GM19351 (cell line): ENCODE measurements at regions not wholly inside any gene's neighbourhood (a gene's known extent, or its start where the extent isn't known, plus 50 kb on each side); places are given as distances from the start of the nearest gene placed in this dataset.
"Not testable (repeated sequence)": the region's sequence is repeated elsewhere in the genome, so short reads cannot be mapped to it uniquely, and the experiment has no call there.

Experiments
- ATAC-seq: cut with Tn5 transposase; IDR thresholded peaks from one replicate; pipeline ENCODE4 v1.9.1; 2021; ENCODE audit warnings: mild to moderate bottlenecking, moderate library complexity; ENCODE audit not compliant: unreplicated experiment

- no peak for ATAC-seq
These were observed 109.1 kb upstream of the ANK2 start for GRCh38 chr4:112940336-112940735.

GRCh38 chr4:112942077-112942476, 107.4 kb upstream of the ANK2 start:
- ATAC-seq: no peak

- ATAC-seq: no peak
These were observed 106.5 kb upstream of the ANK2 start for GRCh38 chr4:112942997-112943396.

GRCh38 chr4:112944006-112944405, 105.4 kb upstream of the ANK2 start:
- ATAC-seq: no peak

GRCh38 chr4:112946127-112946526, 103.3 kb upstream of the ANK2 start:
- no peak for ATAC-seq

GRCh38 chr4:112947616-112948015, 101.8 kb upstream of the ANK2 start:
- no peak for ATAC-seq

GRCh38 chr4:112951362-112952312, 97.8 kb upstream of the ANK2 start:
- no peak for ATAC-seq

- no peak for ATAC-seq
These were observed 97.1 kb upstream of the ANK2 start for GRCh38 chr4:112952313-112952700.

GRCh38 chr4:112953262-112953661, 96.2 kb upstream of the ANK2 start:
- ATAC-seq: no peak

GRCh38 chr4:112954286-112954685, 95.2 kb upstream of the ANK2 start:
- ATAC-seq: no peak

- no peak for ATAC-seq
These were observed 93.0 kb upstream of the ANK2 start for GRCh38 chr4:112956484-112956896.

GRCh38 chr4:112957764-112958163, 91.7 kb upstream of the ANK2 start:
- not testable (repeated sequence) for ATAC-seq

- no peak for ATAC-seq
These were observed 82.6 kb upstream of the ANK2 start for GRCh38 chr4:112966701-112967488.

- no peak for ATAC-seq
These were observed 80.8 kb upstream of the ANK2 start for GRCh38 chr4:112968451-112969159.

- no peak for ATAC-seq
These were observed 78.5 kb upstream of the ANK2 start for GRCh38 chr4:112970903-112971302.

- no peak for ATAC-seq
These were observed 75.7 kb upstream of the ANK2 start for GRCh38 chr4:112973750-112974251.

- no peak for ATAC-seq
These were observed 73.7 kb upstream of the ANK2 start for GRCh38 chr4:112975567-112976355.

- no peak for ATAC-seq
These were observed 70.6 kb upstream of the ANK2 start for GRCh38 chr4:112978691-112979472.

GRCh38 chr4:112979881-112980421, 69.5 kb upstream of the ANK2 start:
- ATAC-seq: no peak
